NCI-H526 (cell line): ENCODE measurements at regions not wholly inside any gene's neighbourhood (a gene's known extent, or its start where the extent isn't known, plus 50 kb on each side); places are given as distances from the start of the nearest gene placed in this dataset.

Experiments
- DNase-seq, 2 experiments: peaks; one replicate each; lab custom pipeline; 2025; lab: John Stamatoyannopoulos, UW

- no peak for DNase-seq
Measured at GRCh38 chr22:48564995-48565394, 1262.7 kb downstream of the BRD1 start.

- DNase-seq, result no peak
Measured at GRCh38 chr22:48563966-48564330, 1263.7 kb downstream of the BRD1 start.

- no peak for DNase-seq
Measured at GRCh38 chr22:48563118-48563965, 1264.3 kb downstream of the BRD1 start.

GRCh38 chr22:48561676-48562075 lies 1266.0 kb downstream of the BRD1 start:
- no peak for DNase-seq

GRCh38 chr22:48560836-48561235 lies 1266.8 kb downstream of the BRD1 start:
- no peak for DNase-seq

- no peak for DNase-seq
Measured at GRCh38 chr22:48560389-48560751, 1267.3 kb downstream of the BRD1 start.

GRCh38 chr22:48559647-48560388 lies 1267.9 kb downstream of the BRD1 start:
- no peak for DNase-seq

- no peak for DNase-seq
Measured at GRCh38 chr22:48558606-48559402, 1268.9 kb downstream of the BRD1 start.

GRCh38 chr22:48558016-48558415 lies 1269.7 kb downstream of the BRD1 start:
- DNase-seq, result no peak

GRCh38 chr22:48557473-48557872 lies 1270.2 kb downstream of the BRD1 start:
- DNase-seq, result no peak

- no peak for DNase-seq
Measured at GRCh38 chr22:48556751-48557150, 1270.9 kb downstream of the BRD1 start.

- DNase-seq, result no peak
Measured at GRCh38 chr22:48556222-48556621, 1271.5 kb downstream of the BRD1 start.

GRCh38 chr22:48555606-48556005 lies 1272.1 kb downstream of the BRD1 start:
- DNase-seq, result no peak

GRCh38 chr22:48554893-48555572 lies 1272.6 kb downstream of the BRD1 start:
- DNase-seq, result peak in 1 of 2 experiments; percentile 83

GRCh38 chr22:48553694-48554308 lies 1273.9 kb downstream of the BRD1 start:
- peak in 1 of 2 experiments; percentile 18 for DNase-seq

- DNase-seq, result no peak
Measured at GRCh38 chr22:48553119-48553518, 1274.6 kb downstream of the BRD1 start.

GRCh38 chr22:48551716-48552268 lies 1275.9 kb downstream of the BRD1 start:
- DNase-seq, result no peak

- no peak for DNase-seq
Measured at GRCh38 chr22:48551061-48551460, 1276.6 kb downstream of the BRD1 start.

- DNase-seq, result no peak
Measured at GRCh38 chr22:48548391-48548790, 1279.3 kb downstream of the BRD1 start.

- no peak for DNase-seq
Measured at GRCh38 chr22:48547971-48548370, 1279.7 kb downstream of the BRD1 start.
